Stomach smooth muscle (tissue), 2 donors: ENCODE measurements at regions not wholly inside any gene's neighbourhood (a gene's known extent, or its start where the extent isn't known, plus 50 kb on each side); places are given as distances from the start of the nearest gene placed in this dataset.

ENCODE experiments used
- H3K27ac ChIP-seq: one replicate; pipeline ENCODE4 v1.7.0; 2013; ENCODE audit warnings: mild to moderate bottlenecking, low read length, inconsistent platforms
- H3K27me3 ChIP-seq, 2 donors: one replicate each; pipeline ENCODE4 v1.7.0; 2013; ENCODE audit warnings: low read length in 2 of 2; ENCODE audit not compliant: insufficient read depth in 2 of 2, control insufficient read depth in 1 of 2
- H3K36me3 ChIP-seq, 2 donors: one replicate each; pipeline ENCODE4 v1.7.0; 2013; ENCODE audit warnings: low read length in 2 of 2; ENCODE audit not compliant: control insufficient read depth in 2 of 2, insufficient read depth in 2 of 2
- H3K4me1 ChIP-seq: one replicate; pipeline ENCODE4 v1.7.0; 2013; ENCODE audit warnings: low read length; ENCODE audit not compliant: control insufficient read depth, insufficient read depth
- H3K4me3 ChIP-seq, 2 donors: one replicate each; pipeline ENCODE4 v1.7.0; 2013; ENCODE audit warnings: low read length in 2 of 2
- H3K9ac ChIP-seq, 2 donors: one replicate each; pipeline ENCODE4 v1.7.0; 2013; ENCODE audit warnings: low read length in 2 of 2, mild to moderate bottlenecking in 1 of 2
- H3K9me3 ChIP-seq, 2 donors: one replicate each; pipeline ENCODE4 v1.7.0; 2013; ENCODE audit warnings: low read length in 2 of 2; ENCODE audit not compliant: control insufficient read depth in 2 of 2
- donor health status: healthy.
- donor health status: Pancreatic carcinoma.

- Histone ChIP-seq H3K36me3 (no peaks in the 10 kb centered on the region), H3K4me3 (no peak overlapping the region), H3K9me3 (no peaks in the 10 kb centered on the region), H3K4me1 (no peaks in the 10 kb centered on the region), H3K27me3 (no peaks in the 10 kb centered on the region), H3K9ac (no peak overlapping the region), H3K27ac (no peak overlapping the region)
Observed at GRCh38 chr17:70478902-70479301, 309.6 kb downstream of the KCNJ2 start.

GRCh38 chr17:70479779-70480178 is 310.4 kb downstream of the KCNJ2 start:
- H3K27me3 ChIP-seq: no peaks in the 10 kb centered on the region
- H3K9me3 ChIP-seq: no peaks in the 10 kb centered on the region
- H3K4me1 ChIP-seq: no peaks in the 10 kb centered on the region
- no peak overlapping the region for H3K9ac ChIP-seq
- H3K36me3 ChIP-seq: no peaks in the 10 kb centered on the region
- H3K4me3 ChIP-seq: no peak overlapping the region
- H3K27ac ChIP-seq: no peak overlapping the region

DNA sequence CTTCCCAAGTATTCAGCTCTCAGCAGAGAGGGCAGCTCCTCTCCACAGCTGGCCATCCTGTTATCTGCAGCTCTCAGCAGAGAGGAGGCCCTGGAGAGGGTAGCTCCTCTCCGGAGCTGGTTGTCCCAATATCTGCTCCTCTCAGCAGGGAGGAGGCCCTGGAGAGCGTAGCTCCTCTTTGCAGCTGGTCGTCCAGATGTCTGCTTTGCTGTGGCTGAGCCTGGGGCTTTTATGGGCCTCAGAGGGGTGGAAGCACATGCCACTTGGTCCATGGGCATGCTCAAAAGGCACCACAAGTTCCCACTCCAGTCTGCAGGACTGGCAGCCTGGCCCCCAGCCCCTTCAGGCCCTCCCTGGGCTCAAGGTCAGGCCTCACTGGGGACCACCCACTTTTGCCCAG is 314.3 kb downstream of the KCNJ2 start:
- Histone ChIP-seq H3K27me3 (no peaks in the 10 kb centered on the region), H3K9me3 (no peaks in the 10 kb centered on the region), H3K36me3 (no peaks in the 10 kb centered on the region), H3K9ac (no peak overlapping the region), H3K4me3 (no peak overlapping the region), H3K4me1 (no peaks in the 10 kb centered on the region), H3K27ac (no peak overlapping the region)

GRCh38 chr17:70484050-70484449 is 314.7 kb downstream of the KCNJ2 start:
- Histone ChIP-seq H3K4me1 (no peaks in the 10 kb centered on the region), H3K9ac (no peak overlapping the region), H3K4me3 (no peak overlapping the region), H3K36me3 (no peaks in the 10 kb centered on the region), H3K9me3 (no peaks in the 10 kb centered on the region), H3K27ac (no peak overlapping the region), H3K27me3 (no peaks in the 10 kb centered on the region)

GRCh38 chr17:70484496-70484895 is 315.2 kb downstream of the KCNJ2 start:
- Histone ChIP-seq H3K4me3 (no peak overlapping the region), H3K9me3 (no peaks in the 10 kb centered on the region), H3K36me3 (no peaks in the 10 kb centered on the region), H3K9ac (no peak overlapping the region), H3K27ac (no peak overlapping the region), H3K4me1 (no peaks in the 10 kb centered on the region), H3K27me3 (no peaks in the 10 kb centered on the region)

- Histone ChIP-seq H3K9me3 (no peaks in the 10 kb centered on the region), H3K27me3 (no peaks in the 10 kb centered on the region), H3K4me1 (no peaks in the 10 kb centered on the region), H3K36me3 (no peaks in the 10 kb centered on the region), H3K27ac (no peak overlapping the region), H3K4me3 (no peak overlapping the region), H3K9ac (no peak overlapping the region)
Observed at GRCh38 chr17:70492368-70492767, 323.0 kb downstream of the KCNJ2 start.

- Histone ChIP-seq H3K27ac (no peak overlapping the region), H3K9me3 (no peaks in the 10 kb centered on the region), H3K4me1 (no peaks in the 10 kb centered on the region), H3K9ac (no peak overlapping the region), H3K36me3 (no peaks in the 10 kb centered on the region), H3K4me3 (no peak overlapping the region), H3K27me3 (no peaks in the 10 kb centered on the region)
Observed at GRCh38 chr17:70493277-70493874, 324.0 kb downstream of the KCNJ2 start.

GRCh38 chr17:70498631-70499030 is 329.3 kb downstream of the KCNJ2 start:
- no peaks in the 10 kb centered on the region for H3K36me3 ChIP-seq
- H3K27ac ChIP-seq: no peak overlapping the region
- H3K27me3 ChIP-seq: no peaks in the 10 kb centered on the region
- H3K9me3 ChIP-seq: no peaks in the 10 kb centered on the region
- no peak overlapping the region for H3K9ac ChIP-seq
- no peak overlapping the region for H3K4me3 ChIP-seq
- H3K4me1 ChIP-seq: no peaks in the 10 kb centered on the region

DNA sequence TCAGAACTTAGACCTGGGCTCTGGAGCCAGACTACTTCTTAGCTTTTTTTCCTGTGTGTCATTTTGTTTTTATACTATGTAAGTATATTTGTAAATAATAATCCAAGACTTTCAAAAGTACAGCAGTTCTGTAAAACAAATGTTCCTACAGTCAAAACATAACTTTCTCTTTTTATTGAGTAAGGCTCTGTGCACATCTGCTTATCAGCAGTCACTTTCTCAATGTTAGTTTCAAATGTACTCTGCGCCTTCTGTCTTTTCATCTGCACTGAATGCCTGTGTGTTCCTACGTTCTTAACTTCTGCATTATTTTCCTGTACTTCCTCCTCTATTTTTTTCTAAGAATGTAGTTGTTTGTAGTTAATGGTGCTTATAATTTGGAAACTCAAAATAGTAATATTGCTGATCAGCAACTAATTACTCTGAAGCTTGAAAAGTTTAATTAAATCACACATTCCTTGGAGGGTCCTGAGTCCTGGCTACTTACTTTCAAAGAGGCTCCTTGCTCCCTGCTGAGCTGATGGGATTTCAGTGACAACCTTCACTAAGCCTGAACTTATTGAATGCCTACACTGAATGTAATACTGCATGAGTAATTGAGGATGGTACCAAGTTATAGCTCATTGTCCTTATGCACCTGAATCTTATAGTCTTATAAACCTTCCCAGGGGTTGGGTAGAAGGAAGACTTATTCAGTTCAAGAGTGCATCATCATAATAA is 329.9 kb downstream of the KCNJ2 start:
- Histone ChIP-seq H3K4me3 (no peak overlapping the region), H3K9ac (no peak overlapping the region), H3K4me1 (no peaks in the 10 kb centered on the region), H3K36me3 (no peaks in the 10 kb centered on the region), H3K27ac (no peak overlapping the region), H3K27me3 (no peaks in the 10 kb centered on the region), H3K9me3 (no peaks in the 10 kb centered on the region)

GRCh38 chr17:70503449-70503848 is 334.1 kb downstream of the KCNJ2 start:
- Histone ChIP-seq H3K4me3 (no peak overlapping the region), H3K4me1 (no peaks in the 10 kb centered on the region), H3K9ac (no peak overlapping the region), H3K9me3 (no peaks in the 10 kb centered on the region), H3K27ac (no peak overlapping the region), H3K27me3 (no peaks in the 10 kb centered on the region), H3K36me3 (no peaks in the 10 kb centered on the region)

DNA sequence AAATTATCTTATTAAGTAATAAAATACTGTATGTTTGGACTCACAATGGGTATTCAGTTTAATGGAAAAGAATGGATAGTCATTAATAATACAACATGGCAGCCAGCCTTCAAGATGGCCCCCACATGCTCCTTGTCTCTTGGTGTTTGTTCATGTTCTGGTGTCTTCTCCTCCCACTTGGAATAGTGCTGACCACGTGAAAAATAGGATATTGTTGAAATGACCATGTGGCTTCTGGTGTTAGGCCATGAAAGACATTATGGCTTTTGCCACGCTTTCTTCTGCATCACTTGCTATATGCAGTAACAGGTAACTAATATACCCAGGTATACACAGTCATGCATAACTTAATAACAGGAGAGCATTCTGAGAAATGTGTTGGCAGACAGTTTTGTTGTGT is 341.0 kb downstream of the KCNJ2 start:
- Histone ChIP-seq H3K27ac (no peak overlapping the region), H3K4me3 (no peak overlapping the region), H3K27me3 (no peaks in the 10 kb centered on the region), H3K4me1 (no peaks in the 10 kb centered on the region), H3K36me3 (no peaks in the 10 kb centered on the region), H3K9ac (no peak overlapping the region), H3K9me3 (no peaks in the 10 kb centered on the region)
